ENCODE measurements at regions not wholly inside any gene's neighbourhood (a gene's known extent, or its start where the extent isn't known, plus 50 kb on each side); places are given as distances from the start of the nearest gene placed in this dataset.

- H3K36me3 ChIP-seq: no peaks in the 10 kb centered on the region
- no peak overlapping the region for H3K4me3 ChIP-seq
- 90% methylated on average over 1 of the region's 1 CpG for WGBS, 2 donors
- DNase-seq: no peak
- no peaks in the 10 kb centered on the region for H3K4me1 ChIP-seq
- no peak for TF ChIP-seq CTCF (IDR thresholded peaks at IDR 0.05)
- no peak for TF ChIP-seq POLR2A (IDR thresholded peaks at IDR 0.05)
- no peak for TF ChIP-seq EP300 (IDR thresholded peaks at IDR 0.05)
- no peak for TF ChIP-seq POLR2AphosphoS5 (IDR thresholded peaks at IDR 0.05)
- ATAC-seq (ENCODE audit: low FRiP score in 2 of 2): no peak
- H3K27ac ChIP-seq: no peak overlapping the region
- H3K27me3 ChIP-seq: no peaks in the 10 kb centered on the region
- H3K9me3 ChIP-seq: peaks cover 0 to 11% (median 0%) of the 10 kb centered on the region in 4 donors
Measured at GRCh38 chr18:68354176-68354575, 360.7 kb downstream of the TMX3 start.

- H3K27me3 ChIP-seq: no peaks in the 10 kb centered on the region
- DNase-seq (no peak), ATAC-seq (ENCODE audit: low FRiP score in 2 of 2) (no peak)
- H3K27ac ChIP-seq: no peak overlapping the region
- TF ChIP-seq POLR2A (IDR thresholded peaks at IDR 0.05): no peak
- TF ChIP-seq CTCF (IDR thresholded peaks at IDR 0.05): no peak
- TF ChIP-seq EP300 (IDR thresholded peaks at IDR 0.05): no peak
- no peak for TF ChIP-seq POLR2AphosphoS5 (IDR thresholded peaks at IDR 0.05)
- no peaks in the 10 kb centered on the region for H3K36me3 ChIP-seq
- H3K4me1 ChIP-seq: no peaks in the 10 kb centered on the region
- H3K9me3 ChIP-seq: no peaks in the 10 kb centered on the region
- H3K4me3 ChIP-seq: no peak overlapping the region
- WGBS, 2 donors: 96 to 98% methylated on average over 2 of the region's 2 CpGs
Measured at GRCh38 chr18:68342039-68342659, 372.8 kb downstream of the TMX3 start.

GRCh38 chr18:68340606-68341005 lies 374.3 kb downstream of the TMX3 start:
- no peaks in the 10 kb centered on the region for H3K36me3 ChIP-seq
- ATAC-seq (ENCODE audit: low FRiP score in 2 of 2): no peak
- WGBS, 2 donors: 96 to 98% methylated on average over 1 of the region's 1 CpG

GRCh38 chr18:68330658-68331057 lies 384.2 kb downstream of the TMX3 start:
- Histone ChIP-seq H3K27me3 (no peaks in the 10 kb centered on the region), H3K27ac (no peak overlapping the region), H3K4me3 (no peak overlapping the region), H3K9me3 (no peaks in the 10 kb centered on the region), H3K4me1 (no peaks in the 10 kb centered on the region), H3K36me3 (no peaks in the 10 kb centered on the region)
- TF ChIP-seq POLR2A (IDR thresholded peaks at IDR 0.05) (no peak), EP300 (IDR thresholded peaks at IDR 0.05) (no peak), CTCF (IDR thresholded peaks at IDR 0.05) (no peak), POLR2AphosphoS5 (IDR thresholded peaks at IDR 0.05) (no peak)
- ATAC-seq (ENCODE audit: low FRiP score in 2 of 2): no peak
- no peak for DNase-seq

More at GRCh38 chr18:68340606-68341005, 374.3 kb downstream of the TMX3 start:
- Histone ChIP-seq H3K9me3 (no peaks in the 10 kb centered on the region), H3K4me1 (no peaks in the 10 kb centered on the region), H3K27ac (no peak overlapping the region), H3K4me3 (no peak overlapping the region), H3K27me3 (no peaks in the 10 kb centered on the region)
- no peak for DNase-seq
- no peak for TF ChIP-seq POLR2AphosphoS5 (IDR thresholded peaks at IDR 0.05)
- TF ChIP-seq POLR2A (IDR thresholded peaks at IDR 0.05): no peak
- no peak for TF ChIP-seq EP300 (IDR thresholded peaks at IDR 0.05)
- TF ChIP-seq CTCF (IDR thresholded peaks at IDR 0.05): no peak

GRCh38 chr18:68323921-68324320 lies 391.0 kb downstream of the TMX3 start:
- Histone ChIP-seq H3K27ac (no peak overlapping the region), H3K9me3 (no peaks in the 10 kb centered on the region), H3K4me1 (no peaks in the 10 kb centered on the region), H3K27me3 (no peaks in the 10 kb centered on the region), H3K36me3 (no peaks in the 10 kb centered on the region), H3K4me3 (no peak overlapping the region)
- ATAC-seq (ENCODE audit: low FRiP score in 2 of 2) (no peak), DNase-seq (no peak)
- TF ChIP-seq CTCF (IDR thresholded peaks at IDR 0.05) (no peak), POLR2A (IDR thresholded peaks at IDR 0.05) (no peak), EP300 (IDR thresholded peaks at IDR 0.05) (no peak), POLR2AphosphoS5 (IDR thresholded peaks at IDR 0.05) (no peak)

Measured in upper lobe of left lung (tissue), 6 donors.